Breast epithelium (tissue), 4 donors: ENCODE measurements at regions not wholly inside any gene's neighbourhood (a gene's known extent, or its start where the extent isn't known, plus 50 kb on each side); places are given as distances from the start of the nearest gene placed in this dataset.

Source experiments
- DNase-seq, 2 donors: peaks; one replicate each; pipeline ENCODE4 v3.0.0-alpha.2; 2019; ENCODE audit warnings: low spot score in 2 of 2
- H3K27ac ChIP-seq, 2 donors: fragments of 200-600 bp; sonication (generic) in 1 of 2; one replicate each; pipeline ENCODE4 v1.5.1; 2016 to 2019; ENCODE audit warnings: mild to moderate bottlenecking in 1 of 2
- H3K27me3 ChIP-seq, 2 donors: fragments of 200-600 bp; sonication (generic) in 1 of 2; one replicate each; pipeline versions ENCODE4 v1.5.1 to v1.6.0; 2017 to 2019; ENCODE audit warnings: control low read depth in 1 of 2, mild to moderate bottlenecking in 1 of 2
- H3K36me3 ChIP-seq: fragments of 200-600 bp; one replicate; pipeline ENCODE4 v1.5.1; 2019
- H3K4me1 ChIP-seq, 2 donors: fragments of 200-600 bp; sonication (generic); one replicate each; pipeline ENCODE4 v1.5.1; 2016 to 2019; ENCODE audit warnings: control low read depth in 1 of 2
- H3K4me3 ChIP-seq, 3 donors: fragments of 200-600 bp; sonication (generic); 1 replicate in 2 of 3; 2 replicates in 1 of 3; pipeline ENCODE4 v1.5.1; 2016 to 2019; ENCODE audit warnings: mild to moderate bottlenecking in 3 of 3, moderate library complexity in 2 of 3
- H3K9me3 ChIP-seq, 2 donors: fragments of 200-600 bp; sonication (generic) in 1 of 2; one replicate each; pipeline ENCODE4 v1.5.1; 2016 to 2019; ENCODE audit warnings: control low read depth in 1 of 2
- POLR2A ChIP-seq: fragments of 450-650 bp; IDR thresholded peaks from one replicate; pipeline ENCODE4 v1.6.1; 2016; ENCODE audit warnings: antibody characterized with exemption, mild to moderate bottlenecking, moderate library complexity
- POLR2AphosphoS5 ChIP-seq, 3 donors: sonication (generic); formaldehyde crosslinking; IDR thresholded peaks; one replicate each; pipeline ENCODE4 v1.6.1; 2017; ENCODE audit warnings: antibody characterized with exemption in 3 of 3
- intact Hi-C: fragments of 100-400 bp; cut with DNase I; formaldehyde crosslinking; loops from one replicate; pipeline ENCODE4 v1.15.1; 2023; ENCODE audit warnings: low total_unique reads
- TF ChIP-seq, protein P1 (sequence below), 3 donors: fragments of 450-650 bp; IDR thresholded peaks; one replicate each; pipeline ENCODE4 v1.5.1; 2016 to 2017; ENCODE audit warnings: antibody characterized with exemption in 3 of 3, mild to moderate bottlenecking in 3 of 3, moderate library complexity in 3 of 3

DNA sequence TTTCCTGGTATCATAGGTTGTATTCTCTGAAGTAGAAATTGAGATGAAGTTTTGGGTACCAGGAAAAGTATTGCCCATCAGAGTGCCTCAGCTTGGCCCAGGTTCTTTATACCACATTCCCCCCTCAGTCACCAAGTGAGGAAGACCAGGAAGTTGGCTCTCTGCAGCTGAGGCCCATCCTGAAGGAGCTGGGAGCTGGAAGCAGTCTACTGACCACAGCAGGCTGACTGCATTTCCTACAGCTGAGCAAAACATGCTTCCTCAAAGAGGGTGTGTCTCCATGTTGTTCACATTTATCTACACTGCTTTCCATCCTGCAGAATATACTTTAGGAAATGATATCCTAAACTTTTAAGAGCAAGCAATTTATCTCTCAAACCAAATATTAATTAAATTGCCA is 654.6 kb downstream of the ELAVL2 start:
- no peak for DNase-seq
- Histone ChIP-seq H3K9me3 (no peaks in the 10 kb centered on the region), H3K27me3 (no peaks in the 10 kb centered on the region), H3K4me1 (no peaks in the 10 kb centered on the region), H3K27ac (no peak overlapping the region), H3K36me3 (no peaks in the 10 kb centered on the region), H3K4me3 (no peak overlapping the region)
- intact Hi-C loops, result no loop called here
- TF ChIP-seq POLR2AphosphoS5 (IDR thresholded peaks at IDR 0.05), result no peak
- TF ChIP-seq, protein P1, sequence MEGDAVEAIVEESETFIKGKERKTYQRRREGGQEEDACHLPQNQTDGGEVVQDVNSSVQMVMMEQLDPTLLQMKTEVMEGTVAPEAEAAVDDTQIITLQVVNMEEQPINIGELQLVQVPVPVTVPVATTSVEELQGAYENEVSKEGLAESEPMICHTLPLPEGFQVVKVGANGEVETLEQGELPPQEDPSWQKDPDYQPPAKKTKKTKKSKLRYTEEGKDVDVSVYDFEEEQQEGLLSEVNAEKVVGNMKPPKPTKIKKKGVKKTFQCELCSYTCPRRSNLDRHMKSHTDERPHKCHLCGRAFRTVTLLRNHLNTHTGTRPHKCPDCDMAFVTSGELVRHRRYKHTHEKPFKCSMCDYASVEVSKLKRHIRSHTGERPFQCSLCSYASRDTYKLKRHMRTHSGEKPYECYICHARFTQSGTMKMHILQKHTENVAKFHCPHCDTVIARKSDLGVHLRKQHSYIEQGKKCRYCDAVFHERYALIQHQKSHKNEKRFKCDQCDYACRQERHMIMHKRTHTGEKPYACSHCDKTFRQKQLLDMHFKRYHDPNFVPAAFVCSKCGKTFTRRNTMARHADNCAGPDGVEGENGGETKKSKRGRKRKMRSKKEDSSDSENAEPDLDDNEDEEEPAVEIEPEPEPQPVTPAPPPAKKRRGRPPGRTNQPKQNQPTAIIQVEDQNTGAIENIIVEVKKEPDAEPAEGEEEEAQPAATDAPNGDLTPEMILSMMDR (IDR thresholded peaks at IDR 0.05), result no peak
- no peak for TF ChIP-seq POLR2A

- no peaks in the 10 kb centered on the region for H3K27me3 ChIP-seq
- no peaks in the 10 kb centered on the region for H3K9me3 ChIP-seq
- no peak overlapping the region for H3K4me3 ChIP-seq
- no peaks in the 10 kb centered on the region for H3K36me3 ChIP-seq
- no peak overlapping the region for H3K27ac ChIP-seq
- no peak for DNase-seq
- H3K4me1 ChIP-seq, result no peaks in the 10 kb centered on the region
- TF ChIP-seq POLR2AphosphoS5 (IDR thresholded peaks at IDR 0.05) (no peak), POLR2A (no peak)
- TF ChIP-seq, protein P1 (IDR thresholded peaks at IDR 0.05), result no peak
- intact Hi-C loops, result no loop called here
Measured at GRCh38 chr9:23172206-23172605, 653.8 kb downstream of the ELAVL2 start.

DNA sequence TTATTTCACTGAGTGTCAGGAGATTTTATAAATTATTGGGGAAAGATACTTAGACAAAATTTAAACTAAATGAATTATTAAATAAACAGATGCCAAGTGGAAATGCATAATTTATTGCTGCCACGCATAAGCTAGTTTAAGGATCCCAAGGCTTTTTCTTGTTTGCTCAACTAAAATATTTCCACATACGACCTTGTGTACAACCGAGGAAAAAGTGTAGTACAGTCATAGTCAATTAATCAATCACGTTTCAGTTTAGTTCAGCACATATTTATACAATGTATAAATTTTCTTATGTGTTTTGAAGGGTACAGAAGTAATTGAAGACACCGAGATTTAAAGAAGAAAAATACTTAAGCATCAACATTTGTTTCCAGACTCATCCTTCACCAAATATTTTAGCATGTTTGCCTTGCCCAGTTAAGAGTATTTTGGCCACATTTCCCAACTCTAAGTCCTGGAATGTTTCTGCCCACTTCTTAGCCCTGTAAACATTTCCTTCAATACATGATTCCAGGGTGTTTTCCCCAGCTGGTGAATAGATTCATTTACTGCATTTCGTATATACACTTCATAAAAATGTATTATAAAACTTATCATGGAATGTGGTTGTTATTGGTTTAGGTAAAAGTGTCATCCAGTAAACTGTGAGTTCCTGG is 652.9 kb downstream of the ELAVL2 start:
- H3K36me3 ChIP-seq, result no peaks in the 10 kb centered on the region
- H3K4me1 ChIP-seq, result no peaks in the 10 kb centered on the region
- H3K4me3 ChIP-seq, result no peak overlapping the region
- intact Hi-C loops, result no loop called here
- H3K27ac ChIP-seq, result no peak overlapping the region
- TF ChIP-seq POLR2A, result no peak
- TF ChIP-seq, protein P1 (IDR thresholded peaks at IDR 0.05), result no peak
- no peak for DNase-seq
- no peaks in the 10 kb centered on the region for H3K9me3 ChIP-seq
- no peaks in the 10 kb centered on the region for H3K27me3 ChIP-seq

GRCh38 chr9:23194281-23194680 is 631.8 kb downstream of the ELAVL2 start:
- no peaks in the 10 kb centered on the region for H3K36me3 ChIP-seq
- intact Hi-C loops, result no loop called here
- H3K9me3 ChIP-seq, result no peaks in the 10 kb centered on the region
- TF ChIP-seq POLR2AphosphoS5 (IDR thresholded peaks at IDR 0.05), result no peak
- TF ChIP-seq POLR2A, result no peak
- TF ChIP-seq, protein P1 (IDR thresholded peaks at IDR 0.05), result no peak
- no peaks in the 10 kb centered on the region for H3K27me3 ChIP-seq
- no peak for DNase-seq
- H3K27ac ChIP-seq, result no peak overlapping the region
- H3K4me3 ChIP-seq, result no peak overlapping the region
- H3K4me1 ChIP-seq, result no peaks in the 10 kb centered on the region

DNA sequence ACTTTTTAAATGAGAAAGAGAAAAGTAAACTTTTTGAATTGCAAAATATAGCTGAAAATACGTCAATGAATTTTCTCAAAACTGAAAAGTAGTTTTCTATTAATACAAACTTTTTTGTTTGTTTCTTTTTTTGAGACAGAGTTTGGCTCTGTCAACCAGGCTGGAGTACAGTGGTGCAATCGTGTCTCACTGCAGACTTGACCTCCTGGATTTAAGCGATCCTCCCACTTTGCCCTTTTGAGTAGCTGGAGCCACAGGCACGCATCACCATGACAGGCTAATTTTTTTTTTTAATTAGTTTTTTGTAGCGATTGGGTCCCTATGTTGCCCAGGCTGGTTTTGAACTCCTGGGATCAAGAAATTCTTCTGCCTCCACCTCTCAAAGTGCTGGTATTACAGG is 610.4 kb downstream of the ELAVL2 start:
- intact Hi-C loops, result no loop called here
- no peak overlapping the region for H3K4me3 ChIP-seq
- no peaks in the 10 kb centered on the region for H3K36me3 ChIP-seq
- H3K9me3 ChIP-seq, result no peaks in the 10 kb centered on the region
- H3K4me1 ChIP-seq, result no peaks in the 10 kb centered on the region
- no peak overlapping the region for H3K27ac ChIP-seq
- no peaks in the 10 kb centered on the region for H3K27me3 ChIP-seq
- TF ChIP-seq POLR2AphosphoS5 (IDR thresholded peaks at IDR 0.05) (no peak), POLR2A (no peak)
- TF ChIP-seq, protein P1 (IDR thresholded peaks at IDR 0.05), result no peak
- DNase-seq, result no peak
